ENCODE measurements at regions not wholly inside any gene's neighbourhood (a gene's known extent, or its start where the extent isn't known, plus 50 kb on each side); places are given as distances from the start of the nearest gene placed in this dataset.
A peak's percentile ranks its signal among the peaks of the same experiment; 100 is the strongest.

GRCh38 chr18:40739029-40739428 lies 1216.0 kb upstream of the PIK3C3 start:
- Histone ChIP-seq H3F3A (replicated peaks; ENCODE audit: low read depth) (no peaks in the 10 kb centered on the region), H3K79me2 (replicated peaks; ENCODE audit: insufficient read depth) (no peaks in the 10 kb centered on the region), H3K4me2 (no peak overlapping the region), H2AFZ (no peak overlapping the region), H3K27ac (ENCODE audit: low read depth) (no peak overlapping the region), H3K27me3 (ENCODE audit: insufficient read depth) (no peaks in the 10 kb centered on the region), H3K36me3 (ENCODE audit: insufficient read depth) (no peaks in the 10 kb centered on the region), H3K4me3 (no peak overlapping the region), H3K4me1 (ENCODE audit: insufficient read depth) (no peaks in the 10 kb centered on the region), H3K9me2 (ENCODE audit: insufficient read depth) (peaks cover 3% of the 10 kb centered on the region; the same call in 1 of the 2 replicates), H4K20me1 (replicated peaks; ENCODE audit: insufficient read depth) (no peaks in the 10 kb centered on the region)
- Mint-ChIP-seq H3K27me3 (ENCODE audit: insufficient read depth, low read depth, poor library complexity) (peaks cover 1% of the 10 kb centered on the region), H3K27ac (no peak overlapping the region), H3K9me3 (no peaks in the 10 kb centered on the region), H3K4me1 (peaks cover 6% of the 10 kb centered on the region; the same call in 2 of the 3 replicates), H3K36me3 (ENCODE audit: low read depth) (no peaks in the 10 kb centered on the region), H3K4me3 (no peak overlapping the region)
- ATAC-seq: no peak
- TF ChIP-seq EZH2 (IDR thresholded peaks at IDR 0.05; ENCODE audit: low read depth, unreplicated experiment): no peak
- DNase-seq (ENCODE audit: low spot score): no peak

- H3K36me3 ChIP-seq (ENCODE audit: insufficient read depth): no peaks in the 10 kb centered on the region
- H2AFZ ChIP-seq: 0 out of 2 replicates have a peak overlapping the region, but pooled peaks have one; percentile 43
- peaks cover 1% of the 10 kb centered on the region for H3K27me3 Mint-ChIP-seq (ENCODE audit: insufficient read depth, low read depth, poor library complexity)
- H3K9me2 ChIP-seq (ENCODE audit: insufficient read depth): peaks cover 3% of the 10 kb centered on the region; the same call in 1 of the 2 replicates
- ATAC-seq (no peak), DNase-seq (ENCODE audit: low spot score) (no peak)
- no peak overlapping the region for H3K4me3 ChIP-seq
- no peaks in the 10 kb centered on the region for H3K9me3 Mint-ChIP-seq
- H4K20me1 ChIP-seq (replicated peaks; ENCODE audit: insufficient read depth): no peaks in the 10 kb centered on the region
- H3K36me3 Mint-ChIP-seq (ENCODE audit: low read depth): no peaks in the 10 kb centered on the region
- H3F3A ChIP-seq (replicated peaks; ENCODE audit: low read depth): no peaks in the 10 kb centered on the region
- no peaks in the 10 kb centered on the region for H3K4me1 ChIP-seq (ENCODE audit: insufficient read depth)
- no peak overlapping the region for H3K27ac ChIP-seq (ENCODE audit: low read depth)
- no peak overlapping the region for H3K4me3 Mint-ChIP-seq
- peaks cover 6% of the 10 kb centered on the region; the same call in 2 of the 3 replicates for H3K4me1 Mint-ChIP-seq
- no peaks in the 10 kb centered on the region for H3K27me3 ChIP-seq (ENCODE audit: insufficient read depth)
- H3K79me2 ChIP-seq (replicated peaks; ENCODE audit: insufficient read depth): no peaks in the 10 kb centered on the region
- H3K4me2 ChIP-seq: peak overlapping the region; percentile 25; the same call in 1 of the 2 replicates
- H3K27ac Mint-ChIP-seq: peak overlapping the region; percentile 36; the same call in 1 of the 2 replicates
- TF ChIP-seq EZH2phosphoT487 (IDR thresholded peaks at IDR 0.05; ENCODE audit: unreplicated experiment) (no peak), ZNF331 (CRISPR knock-in tag; IDR thresholded peaks at IDR 0.05; ENCODE audit: low read depth) (no peak), CREB1 (CRISPR knock-in tag; IDR thresholded peaks at IDR 0.05; ENCODE audit: low read depth) (no peak), NANOG (IDR thresholded peaks at IDR 0.05; ENCODE audit: borderline replicate concordance) (no peak), STAT1 (IDR thresholded peaks at IDR 0.05; ENCODE audit: unreplicated experiment) (no peak), POLR2AphosphoS5 (IDR thresholded peaks at IDR 0.05; ENCODE audit: low read depth) (no peak)
Measured at GRCh38 chr18:40738321-40738880, 1216.6 kb upstream of the PIK3C3 start.

DNA sequence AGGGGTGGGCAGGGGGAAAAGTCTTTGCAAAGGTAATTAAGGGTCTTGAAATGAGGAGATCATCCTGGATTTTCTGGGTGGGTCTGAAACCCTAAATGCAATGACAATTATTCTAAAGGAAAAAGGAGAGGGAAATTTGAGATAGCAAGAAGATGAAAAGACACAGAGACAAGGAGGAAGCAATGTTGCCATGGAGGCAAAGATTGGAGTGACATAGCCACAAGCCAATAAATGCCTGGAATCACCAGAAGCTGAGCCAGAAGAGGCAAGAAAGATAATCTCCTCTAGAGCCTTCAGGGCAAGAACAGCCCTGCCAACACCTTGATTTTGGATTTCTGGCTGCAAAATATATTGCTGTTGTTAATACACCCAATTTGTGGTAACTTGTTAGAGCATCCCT lies 1246.3 kb upstream of the PIK3C3 start:
- H3K9me3 Mint-ChIP-seq: no peaks in the 10 kb centered on the region
- Histone ChIP-seq H3K27ac (ENCODE audit: low read depth) (no peak overlapping the region), H3K4me1 (ENCODE audit: insufficient read depth) (no peaks in the 10 kb centered on the region; the same call in 1 of the 2 replicates), H3K79me2 (replicated peaks; ENCODE audit: insufficient read depth) (no peaks in the 10 kb centered on the region), H3K4me2 (no peak overlapping the region), H3K4me3 (no peak overlapping the region), H3F3A (replicated peaks; ENCODE audit: low read depth) (no peaks in the 10 kb centered on the region), H2AFZ (peak overlapping the region; percentile 60; the same call in 1 of the 2 replicates), H3K27me3 (ENCODE audit: insufficient read depth) (no peaks in the 10 kb centered on the region), H3K9me2 (ENCODE audit: insufficient read depth) (no peaks in the 10 kb centered on the region), H3K36me3 (ENCODE audit: insufficient read depth) (no peaks in the 10 kb centered on the region), H4K20me1 (replicated peaks; ENCODE audit: insufficient read depth) (no peaks in the 10 kb centered on the region)
- TF ChIP-seq CREB1 (CRISPR knock-in tag; IDR thresholded peaks at IDR 0.05; ENCODE audit: low read depth): no peak
- H3K36me3 Mint-ChIP-seq (ENCODE audit: low read depth): no peaks in the 10 kb centered on the region
- H3K4me3 Mint-ChIP-seq: no peak overlapping the region
- no peak overlapping the region for H3K27ac Mint-ChIP-seq
- no peak for ATAC-seq
- no peaks in the 10 kb centered on the region for H3K27me3 Mint-ChIP-seq (ENCODE audit: insufficient read depth, low read depth, poor library complexity)
- peaks cover 4% of the 10 kb centered on the region; the same call in 2 of the 3 replicates for H3K4me1 Mint-ChIP-seq
- peak; percentile 3 for DNase-seq (ENCODE audit: low spot score)

All from GM23338 (cell line).